NAMALWA (cell line): ENCODE measurements at regions not wholly inside any gene's neighbourhood (a gene's known extent, or its start where the extent isn't known, plus 50 kb on each side); places are given as distances from the start of the nearest gene placed in this dataset.
"Not testable (repeated sequence)": the region's sequence is repeated elsewhere in the genome, so short reads cannot be mapped to it uniquely, and the experiment has no call there.

Source experiments
- DNase-seq: peaks from one replicate; pipeline ENCODE4 v3.0.0-alpha.2; 2015; ENCODE audit warnings: low spot score

- DNase-seq, result peak; percentile 45
These were observed 51.2 kb upstream of the CARD11 start for GRCh38 chr7:3094701-3095445.

- DNase-seq, result no peak
These were observed 54.1 kb upstream of the CARD11 start for GRCh38 chr7:3097734-3098133.

GRCh38 chr7:3102159-3102558 lies 58.5 kb upstream of the CARD11 start:
- DNase-seq, result no peak

GRCh38 chr7:3103614-3104398 lies 60.1 kb upstream of the CARD11 start:
- no peak for DNase-seq

GRCh38 chr7:3105856-3106255 lies 62.2 kb upstream of the CARD11 start:
- no peak for DNase-seq

- DNase-seq, result no peak
These were observed 62.7 kb upstream of the CARD11 start for GRCh38 chr7:3106361-3106826.

- DNase-seq, result peak; percentile 53
These were observed 63.6 kb upstream of the CARD11 start for GRCh38 chr7:3107228-3107763.

- no peak for DNase-seq
These were observed 64.4 kb upstream of the CARD11 start for GRCh38 chr7:3107889-3108570.

GRCh38 chr7:3109311-3109915 lies 65.7 kb upstream of the CARD11 start:
- no peak for DNase-seq

- no peak for DNase-seq
These were observed 68.9 kb upstream of the CARD11 start for GRCh38 chr7:3112479-3113134.

- DNase-seq, result no peak
These were observed 71.2 kb upstream of the CARD11 start for GRCh38 chr7:3114917-3115316.

- no peak for DNase-seq
These were observed 73.4 kb upstream of the CARD11 start for GRCh38 chr7:3117081-3117480.

- DNase-seq, result no peak
These were observed 74.0 kb upstream of the CARD11 start for GRCh38 chr7:3117488-3118231.

- not testable (repeated sequence) for DNase-seq
These were observed 75.8 kb upstream of the CARD11 start for GRCh38 chr7:3119352-3119927.

- DNase-seq, result no peak
These were observed 76.3 kb upstream of the CARD11 start for GRCh38 chr7:3119963-3120362.

GRCh38 chr7:3120513-3120912 lies 76.8 kb upstream of the CARD11 start:
- peak; percentile 35 for DNase-seq

- DNase-seq, result no peak
These were observed 85.3 kb upstream of the CARD11 start for GRCh38 chr7:3128857-3129490.

GRCh38 chr7:3133811-3134385 lies 90.2 kb upstream of the CARD11 start:
- no peak for DNase-seq

- DNase-seq, result no peak
These were observed 91.1 kb upstream of the CARD11 start for GRCh38 chr7:3134745-3135144.

GRCh38 chr7:3135626-3136025 lies 92.0 kb upstream of the CARD11 start:
- DNase-seq, result no peak
